T-cell (primary cell): ENCODE measurements at regions not wholly inside any gene's neighbourhood (a gene's known extent, or its start where the extent isn't known, plus 50 kb on each side); places are given as distances from the start of the nearest gene placed in this dataset.
"Not testable (repeated sequence)": the region's sequence is repeated elsewhere in the genome, so short reads cannot be mapped to it uniquely, and the experiment has no call there.

ENCODE experiments used
- ATAC-seq, 4 experiments: fragments of 200-7000 bp in 3 of 4; fragments of 150-1000 bp in 1 of 4; cut with Tn5 transposase; replicated peaks in 1 of 4; 1 replicate in 3 of 4; 2 replicates in 1 of 4; pipeline ENCODE4 v1.10.0; 2021; ENCODE audit warnings: moderate library complexity in 3 of 4, mild to moderate bottlenecking in 2 of 4, moderate number of reproducible peaks in 1 of 4
- CTCF ChIA-PET, 2 donors: fragments of 300-600 bp; sonication (Branson Sonifier 250); formaldehyde crosslinking; loops; one replicate each; lab custom pipeline; 2022; ENCODE audit warnings: antibody characterized with exemption in 2 of 2; lab: Charles Lee
- POLR2A ChIA-PET, 2 donors: fragments of 300-600 bp; sonication (Branson Sonifier 250); formaldehyde crosslinking; loops; one replicate each; lab custom pipeline; 2022; ENCODE audit warnings: antibody characterized with exemption in 2 of 2; lab: Charles Lee
- DNase-seq, 35 experiments: peaks; one replicate each; pipeline versions ENCODE4 v3.0.0 to v3.0.0-alpha.2; 2013 to 2023
- H3K27ac ChIP-seq: one replicate; pipeline ENCODE4 v1.5.1; 2013; ENCODE audit warnings: low read length
- H3K27me3 ChIP-seq, 2 experiments: replicated peaks in 1 of 2; 1 replicate in 1 of 2; 2 replicates in 1 of 2; pipeline versions ENCODE4 v1.6.1 to v1.7.0; 2013; ENCODE audit warnings: low read length in 1 of 2, mixed read lengths in 1 of 2; ENCODE audit not compliant: control insufficient read depth in 2 of 2, insufficient read depth in 2 of 2; ENCODE audit errors: extremely low read depth in 1 of 2
- H3K36me3 ChIP-seq, 2 donors: 1 replicate in 1 of 2; 2 replicates in 1 of 2; pipeline versions ENCODE4 v1.6.1 to v1.7.0; 2013; ENCODE audit warnings: low read length in 1 of 2; ENCODE audit not compliant: control insufficient read depth in 2 of 2, insufficient read depth in 1 of 2; ENCODE audit errors: extremely low read depth in 1 of 2
- H3K4me1 ChIP-seq, 2 experiments: 1 replicate in 1 of 2; 2 replicates in 1 of 2; pipeline versions ENCODE4 v1.6.1 to v1.7.0; 2013; ENCODE audit warnings: low read length in 2 of 2, mixed read lengths in 1 of 2; ENCODE audit not compliant: insufficient read depth in 2 of 2, control insufficient read depth in 1 of 2; ENCODE audit errors: extremely low read depth in 1 of 2
- H3K4me3 ChIP-seq, 2 donors: 1 replicate in 1 of 2; 2 replicates in 1 of 2; pipeline versions ENCODE4 v1.5.1 to v1.7.0; 2013; ENCODE audit warnings: mild to moderate bottlenecking in 2 of 2, low read length in 1 of 2, moderate library complexity in 1 of 2; ENCODE audit not compliant: control insufficient read depth in 1 of 2; ENCODE audit errors: extremely low read depth in 1 of 2
- H3K9me3 ChIP-seq: 2 replicates; pipeline ENCODE4 v1.7.0; 2013
- H3K27ac Mint-ChIP-seq, 2 donors: one replicate each; pipeline ENCODE4 v1.8.0; 2020 to 2021; ENCODE audit warnings: mild to moderate bottlenecking in 2 of 2, mixed read lengths in 2 of 2
- H3K27me3 Mint-ChIP-seq, 2 donors: one replicate each; pipeline ENCODE4 v1.8.0; 2021 to 2022; ENCODE audit warnings: mixed read lengths in 2 of 2
- H3K36me3 Mint-ChIP-seq: one replicate; pipeline ENCODE4 v1.8.0; 2021; ENCODE audit warnings: mixed read lengths
- H3K4me1 Mint-ChIP-seq, 3 donors: one replicate each; pipeline ENCODE4 v1.8.0; 2020 to 2022; ENCODE audit warnings: mixed read lengths in 3 of 3, mild to moderate bottlenecking in 1 of 3
- H3K4me3 Mint-ChIP-seq, 3 donors: one replicate each; pipeline ENCODE4 v1.8.0; 2020 to 2022; ENCODE audit warnings: mild to moderate bottlenecking in 3 of 3, mixed read lengths in 3 of 3, moderate library complexity in 3 of 3
- H3K9me3 Mint-ChIP-seq, 3 donors: one replicate each; pipeline ENCODE4 v1.8.0; 2020 to 2022; ENCODE audit warnings: mixed read lengths in 3 of 3
- WGBS: methylation state at CpG from one replicate; pipeline ENCODE4 v1.1.5; 2013; ENCODE audit warnings: missing lambda C conversion rate; ENCODE audit not compliant: insufficient coverage; 5-methylcytosine and 5-hydroxymethylcytosine counted together

- Histone ChIP-seq H3K4me3 (no peak overlapping the region), H3K27ac (no peak overlapping the region), H3K27me3 (no peaks in the 10 kb centered on the region), H3K9me3 (no peaks in the 10 kb centered on the region), H3K36me3 (no peaks in the 10 kb centered on the region), H3K4me1 (no peaks in the 10 kb centered on the region)
- H3K4me1 Mint-ChIP-seq: no peaks in the 10 kb centered on the region
- no peak overlapping the region for H3K4me3 Mint-ChIP-seq
- ATAC-seq: no peak
- ChIA-PET CTCF (no interaction called here), POLR2A (no interaction called here)
- no peak overlapping the region for H3K27ac Mint-ChIP-seq
- H3K27me3 Mint-ChIP-seq: no peaks in the 10 kb centered on the region
- 86% methylated on average over 8 of the region's 10 CpGs for WGBS
- H3K9me3 Mint-ChIP-seq: peaks cover 0 to 3% (median 3%) of the 10 kb centered on the region in 3 donors
- no peaks in the 10 kb centered on the region for H3K36me3 Mint-ChIP-seq
- DNase-seq: no peak
These were observed 1055.3 kb downstream of the REEP3 start for GRCh38 chr10:64576497-64576896.

- H3K27me3 ChIP-seq, H3K27ac ChIP-seq, H3K4me1 Mint-ChIP-seq, H3K4me3 ChIP-seq, H3K36me3 Mint-ChIP-seq, H3K9me3 ChIP-seq, ATAC-seq, H3K36me3 ChIP-seq, H3K4me1 ChIP-seq, H3K4me3 Mint-ChIP-seq, DNase-seq, CTCF ChIA-PET, POLR2A ChIA-PET, H3K27me3 Mint-ChIP-seq, H3K27ac Mint-ChIP-seq: not testable (repeated sequence)
- no CpG with 5 or more reads among the region's 6 CpGs for whole genome bisulfite sequencing
- H3K9me3 Mint-ChIP-seq: peaks cover 4 to 10% (median 6%) of the 10 kb centered on the region in 3 donors
These were observed 1057.6 kb downstream of the REEP3 start for GRCh38 chr10:64578757-64579156.

GRCh38 chr10:64586934-64587503 is 1065.8 kb downstream of the REEP3 start:
- Histone ChIP-seq H3K36me3 (no peaks in the 10 kb centered on the region), H3K27ac (no peak overlapping the region), H3K4me3 (no peak overlapping the region), H3K9me3 (no peaks in the 10 kb centered on the region), H3K27me3 (no peaks in the 10 kb centered on the region), H3K4me1 (no peaks in the 10 kb centered on the region)
- CTCF ChIA-PET: no interaction called here
- no CpG with 5 or more reads among the region's 2 CpGs for WGBS
- Mint-ChIP-seq H3K27ac (no peak overlapping the region), H3K4me1 (no peaks in the 10 kb centered on the region), H3K9me3 (peaks cover 14 to 30% (median 29%) of the 10 kb centered on the region in 3 donors), H3K36me3 (no peaks in the 10 kb centered on the region), H3K4me3 (no peak overlapping the region), H3K27me3 (no peaks in the 10 kb centered on the region)
- POLR2A ChIA-PET: no interaction called here
- DNase-seq (no peak), ATAC-seq (no peak)

- no peaks in the 10 kb centered on the region for H3K27me3 ChIP-seq
These were observed 1072.9 kb downstream of the REEP3 start for GRCh38 chr10:64594072-64594471.

GRCh38 chr10:64598600-64598999 is 1077.4 kb downstream of the REEP3 start:
- Histone ChIP-seq H3K4me3 (no peak overlapping the region), H3K9me3 (no peaks in the 10 kb centered on the region), H3K27me3 (no peaks in the 10 kb centered on the region), H3K4me1 (no peaks in the 10 kb centered on the region), H3K27ac (no peak overlapping the region), H3K36me3 (no peaks in the 10 kb centered on the region)
- ATAC-seq: no peak
- no peak overlapping the region for H3K27ac Mint-ChIP-seq
- DNase-seq: no peak
- no peaks in the 10 kb centered on the region for H3K4me1 Mint-ChIP-seq
- H3K27me3 Mint-ChIP-seq: no peaks in the 10 kb centered on the region
- POLR2A ChIA-PET: no interaction called here
- peaks cover 2 to 9% (median 8%) of the 10 kb centered on the region in 3 donors for H3K9me3 Mint-ChIP-seq
- no CpG with 5 or more reads among the region's 1 CpG for WGBS
- H3K4me3 Mint-ChIP-seq: no peak overlapping the region
- no peaks in the 10 kb centered on the region for H3K36me3 Mint-ChIP-seq
- CTCF ChIA-PET: no interaction called here

More at GRCh38 chr10:64594072-64594471, 1072.9 kb downstream of the REEP3 start:
- Mint-ChIP-seq H3K9me3 (peaks cover 4 to 17% (median 9%) of the 10 kb centered on the region in 3 donors), H3K4me3 (no peak overlapping the region), H3K27ac (no peak overlapping the region), H3K36me3 (no peaks in the 10 kb centered on the region), H3K4me1 (no peaks in the 10 kb centered on the region), H3K27me3 (no peaks in the 10 kb centered on the region)
- Histone ChIP-seq H3K36me3 (no peaks in the 10 kb centered on the region), H3K4me1 (no peaks in the 10 kb centered on the region), H3K27ac (no peak overlapping the region), H3K9me3 (no peaks in the 10 kb centered on the region), H3K4me3 (no peak overlapping the region)
- CTCF ChIA-PET: no interaction called here
- POLR2A ChIA-PET: no interaction called here
- DNase-seq (no peak), ATAC-seq (no peak)
- WGBS: no CpG with 5 or more reads among the region's 3 CpGs

GRCh38 chr10:64601298-64601697 is 1080.1 kb downstream of the REEP3 start:
- Mint-ChIP-seq H3K27me3 (no peaks in the 10 kb centered on the region), H3K4me1 (no peaks in the 10 kb centered on the region), H3K4me3 (no peak overlapping the region), H3K27ac (no peak overlapping the region), H3K36me3 (no peaks in the 10 kb centered on the region), H3K9me3 (peaks cover 5 to 11% (median 10%) of the 10 kb centered on the region in 3 donors)
- H3K27ac ChIP-seq: no peak overlapping the region
- H3K4me1 ChIP-seq: no peaks in the 10 kb centered on the region
- ATAC-seq (no peak), DNase-seq (no peak)
- CTCF ChIA-PET: no interaction called here
- H3K4me3 ChIP-seq: no peak overlapping the region
- no peaks in the 10 kb centered on the region for H3K9me3 ChIP-seq
- whole genome bisulfite sequencing: no CpG with 5 or more reads among the region's 3 CpGs
- H3K27me3 ChIP-seq: no peaks in the 10 kb centered on the region
- POLR2A ChIA-PET: no interaction called here
- H3K36me3 ChIP-seq: no peaks in the 10 kb centered on the region

GRCh38 chr10:64617085-64617484 is 1095.9 kb downstream of the REEP3 start:
- H3K27me3 ChIP-seq: no peaks in the 10 kb centered on the region
- H3K27ac ChIP-seq: no peak overlapping the region
- Mint-ChIP-seq H3K9me3 (peaks cover 4% of the 10 kb centered on the region in 3 donors), H3K4me1 (no peaks in the 10 kb centered on the region), H3K36me3 (no peaks in the 10 kb centered on the region), H3K27ac (no peak overlapping the region), H3K27me3 (no peaks in the 10 kb centered on the region), H3K4me3 (no peak overlapping the region)
- no peak for ATAC-seq
- H3K4me1 ChIP-seq: no peaks in the 10 kb centered on the region
- H3K9me3 ChIP-seq: no peaks in the 10 kb centered on the region
- no peaks in the 10 kb centered on the region for H3K36me3 ChIP-seq
- no peak for DNase-seq
- WGBS: 83% methylated on average over 2 of the region's 3 CpGs
- CTCF ChIA-PET: no interaction called here
- POLR2A ChIA-PET: no interaction called here
- H3K4me3 ChIP-seq: no peak overlapping the region
